ENCODE measurements at regions not wholly inside any gene's neighbourhood (a gene's known extent, or its start where the extent isn't known, plus 50 kb on each side); places are given as distances from the start of the nearest gene placed in this dataset.

DNA sequence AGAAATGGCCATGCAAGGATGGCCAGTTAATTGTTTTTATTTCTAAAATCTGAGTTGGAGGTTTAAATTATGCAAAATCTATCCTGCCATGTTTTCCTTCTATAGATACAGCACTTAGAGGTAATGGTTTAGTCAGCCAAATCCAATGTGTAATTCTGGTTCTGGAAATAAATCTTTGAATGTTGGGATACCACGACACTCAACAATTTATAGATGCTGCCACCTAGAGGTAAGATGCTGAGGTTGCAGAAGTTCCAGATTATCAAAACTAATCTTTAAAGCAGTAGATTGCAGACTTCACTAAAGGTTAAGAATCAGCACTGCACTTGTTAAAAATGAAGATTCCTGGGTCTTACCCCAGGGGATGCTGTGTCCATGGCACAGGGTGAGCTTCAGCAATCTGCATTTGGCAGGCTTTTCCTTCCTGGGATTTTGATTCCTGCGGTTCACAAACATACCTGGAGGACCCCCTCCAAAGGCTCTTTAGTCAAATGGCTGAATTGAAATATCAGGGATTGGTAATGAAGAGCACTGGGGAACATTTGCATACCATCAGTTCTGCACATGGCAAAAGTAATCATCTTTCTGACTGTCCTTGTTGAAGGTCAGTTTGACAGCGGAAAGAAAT lies 53.4 kb upstream of the ANO4 start:
- peak; percentile 32 for DNase-seq (ENCODE audit: low spot score)

DNA sequence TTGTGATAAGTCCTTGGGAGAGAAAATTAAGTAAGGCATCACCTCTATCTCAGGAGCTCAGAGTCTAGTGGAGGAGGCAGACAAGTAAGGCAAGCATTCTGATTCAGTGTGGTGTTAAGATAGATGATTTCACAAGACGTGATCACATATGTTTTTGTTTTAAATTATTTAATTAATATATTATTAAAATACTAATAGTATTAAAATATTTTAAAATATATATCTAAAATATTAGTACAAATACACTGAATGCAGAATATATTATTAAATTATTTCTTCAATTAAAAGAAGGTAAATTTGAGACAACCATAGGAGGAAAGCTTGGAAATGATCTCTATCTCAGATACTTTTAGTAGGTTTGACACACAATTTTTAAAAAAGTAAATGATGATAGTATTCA lies 51.5 kb upstream of the ANO4 start:
- no peak for DNase-seq (ENCODE audit: low spot score)

Measured in D341Med (cell line).